GM13976 (cell line): ENCODE measurements at regions not wholly inside any gene's neighbourhood (a gene's known extent, or its start where the extent isn't known, plus 50 kb on each side); places are given as distances from the start of the nearest gene placed in this dataset.

Experiments
- DNase-seq: peaks from one replicate; pipeline ENCODE4 v3.0.0; 2012; ENCODE audit warnings: low spot score
- CTCF ChIP-seq: IDR thresholded peaks from 2 replicates; pipeline ENCODE4 v1.5.1; 2012; ENCODE audit warnings: borderline replicate concordance, mild to moderate bottlenecking; ENCODE audit not compliant: insufficient read depth; ENCODE audit errors: extremely low read depth, missing control alignments, control extremely low read depth
- in situ Hi-C: fragments of 300-500 bp; cut with MboI; formaldehyde crosslinking; loops from one replicate; pipeline ENCODE4 v1.12.0; 2022; ENCODE audit warnings: low sequenced_read_pairs, mixed read lengths, inconsistent platforms; ENCODE audit not compliant: unreplicated experiment

GRCh38 chr6:12230523-12230922 lies 59.6 kb upstream of the EDN1 start:
- TF ChIP-seq CTCF: no peak
- no peak for DNase-seq
- in situ Hi-C loops: no loop called here

GRCh38 chr6:12232339-12232738 lies 57.8 kb upstream of the EDN1 start:
- no peak for DNase-seq
- in situ Hi-C loops: no loop called here
- no peak for TF ChIP-seq CTCF

GRCh38 chr6:12232821-12233220 lies 57.3 kb upstream of the EDN1 start:
- in situ Hi-C loops: no loop called here
- no peak for TF ChIP-seq CTCF
- no peak for DNase-seq

- in situ Hi-C loops: no loop called here
- peak; percentile 17 for TF ChIP-seq CTCF
- DNase-seq: peak; percentile 18
These were observed 56.2 kb upstream of the EDN1 start for GRCh38 chr6:12233693-12234571.

- no peak for TF ChIP-seq CTCF
- DNase-seq: no peak
- in situ Hi-C loops: no loop called here
These were observed 54.8 kb upstream of the EDN1 start for GRCh38 chr6:12235341-12235740.

GRCh38 chr6:12238219-12238618 lies 51.9 kb upstream of the EDN1 start:
- no peak for DNase-seq
- in situ Hi-C loops: no loop called here

More at GRCh38 chr6:12238219-12238618, 51.9 kb upstream of the EDN1 start:
- no peak for TF ChIP-seq CTCF
